RKO (cell line): ENCODE measurements at regions not wholly inside any gene's neighbourhood (a gene's known extent, or its start where the extent isn't known, plus 50 kb on each side); places are given as distances from the start of the nearest gene placed in this dataset.

Experiments
- DNase-seq: peaks from one replicate; pipeline ENCODE4 v3.0.0-alpha.2; 2016; ENCODE audit warnings: low spot score

GRCh38 chr19:31946491-31946890 is 398.9 kb upstream of the ZNF507 start:
- no peak for DNase-seq

- DNase-seq = no peak
Observed at GRCh38 chr19:31947436-31948115, 397.8 kb upstream of the ZNF507 start.

GRCh38 chr19:31952693-31953092 is 392.7 kb upstream of the ZNF507 start:
- DNase-seq = no peak

- no peak for DNase-seq
Observed at GRCh38 chr19:31955061-31955460, 390.3 kb upstream of the ZNF507 start.

- no peak for DNase-seq
Observed at GRCh38 chr19:31955884-31956283, 389.5 kb upstream of the ZNF507 start.

GRCh38 chr19:31956771-31957392 is 388.5 kb upstream of the ZNF507 start:
- no peak for DNase-seq

- no peak for DNase-seq
Observed at GRCh38 chr19:31957711-31958110, 387.7 kb upstream of the ZNF507 start.

GRCh38 chr19:31959527-31960018 is 385.8 kb upstream of the ZNF507 start:
- no peak for DNase-seq

- DNase-seq = no peak
Observed at GRCh38 chr19:31960474-31960873, 384.9 kb upstream of the ZNF507 start.

GRCh38 chr19:31961191-31961590 is 384.2 kb upstream of the ZNF507 start:
- DNase-seq = no peak

- no peak for DNase-seq
Observed at GRCh38 chr19:31961667-31962066, 383.7 kb upstream of the ZNF507 start.

GRCh38 chr19:31962561-31962996 is 382.8 kb upstream of the ZNF507 start:
- DNase-seq = no peak

GRCh38 chr19:31963746-31964145 is 381.7 kb upstream of the ZNF507 start:
- no peak for DNase-seq

- DNase-seq = no peak
Observed at GRCh38 chr19:31969016-31969415, 376.4 kb upstream of the ZNF507 start.

GRCh38 chr19:31970027-31970461 is 375.4 kb upstream of the ZNF507 start:
- no peak for DNase-seq

- no peak for DNase-seq
Observed at GRCh38 chr19:31974290-31974689, 371.1 kb upstream of the ZNF507 start.

- no peak for DNase-seq
Observed at GRCh38 chr19:31974941-31975340, 370.5 kb upstream of the ZNF507 start.

GRCh38 chr19:31975461-31975860 is 369.9 kb upstream of the ZNF507 start:
- no peak for DNase-seq

GRCh38 chr19:31976775-31977536 is 368.5 kb upstream of the ZNF507 start:
- no peak for DNase-seq

- DNase-seq = no peak
Observed at GRCh38 chr19:31979362-31979761, 366.0 kb upstream of the ZNF507 start.

GRCh38 chr19:31979949-31980670 is 365.3 kb upstream of the ZNF507 start:
- DNase-seq = no peak

GRCh38 chr19:31980796-31981195 is 364.6 kb upstream of the ZNF507 start:
- DNase-seq = no peak
